Esophagus squamous epithelium (tissue), 5 donors: ENCODE measurements at regions not wholly inside any gene's neighbourhood (a gene's known extent, or its start where the extent isn't known, plus 50 kb on each side); places are given as distances from the start of the nearest gene placed in this dataset.

Experiments
- DNase-seq: peaks from one replicate; lab custom pipeline; 2025; lab: John Stamatoyannopoulos, UW
- H3K27ac ChIP-seq, 4 donors: fragments of 200-600 bp; sonication (generic); one replicate each; pipeline ENCODE4 v1.5.1; 2016 to 2019; ENCODE audit warnings: mild to moderate bottlenecking in 1 of 4
- H3K27me3 ChIP-seq, 4 donors: fragments of 200-600 bp; sonication (generic); 1 replicate in 3 of 4; 2 replicates in 1 of 4; pipeline versions ENCODE4 v1.5.1 to v1.6.0; 2017 to 2021; ENCODE audit warnings: antibody characterized with exemption in 1 of 4
- H3K36me3 ChIP-seq, 3 donors: fragments of 200-600 bp; sonication (generic); one replicate each; pipeline ENCODE4 v1.5.1; 2016 to 2019
- H3K4me1 ChIP-seq, 3 donors: fragments of 200-600 bp; sonication (generic); one replicate each; pipeline ENCODE4 v1.5.1; 2017 to 2019
- H3K4me3 ChIP-seq, 4 donors: fragments of 200-600 bp; sonication (generic); 1 replicate in 3 of 4; 2 replicates in 1 of 4; pipeline ENCODE4 v1.5.1; 2016 to 2019; ENCODE audit warnings: mild to moderate bottlenecking in 2 of 4, moderate library complexity in 1 of 4
- H3K9me3 ChIP-seq, 3 donors: fragments of 200-600 bp; sonication (generic); one replicate each; pipeline ENCODE4 v1.5.1; 2016 to 2019
- POLR2A ChIP-seq, 4 donors: fragments of 450-650 bp; IDR thresholded peaks; one replicate each; pipeline ENCODE4 v1.6.1; 2017; ENCODE audit warnings: antibody characterized with exemption in 4 of 4, mild to moderate bottlenecking in 4 of 4, moderate library complexity in 3 of 4
- WGBS, 2 donors: methylation state at CpG; one replicate each; pipeline ENCODE4 v1.1.5; 2018; 5-methylcytosine and 5-hydroxymethylcytosine counted together
- intact Hi-C: fragments of 100-400 bp; cut with DNase I; formaldehyde crosslinking; loops from one replicate; pipeline ENCODE4 v1.15.0; 2022
- TF ChIP-seq, protein P1 (sequence below), 6 experiments: fragments of 450-650 bp in 4 of 6; fragments of 200-600 bp in 2 of 6; sonication (generic) in 2 of 6; IDR thresholded peaks; one replicate each; pipeline ENCODE4 v1.5.1; 2016 to 2019; ENCODE audit warnings: antibody characterized with exemption in 6 of 6, mild to moderate bottlenecking in 4 of 6, moderate library complexity in 4 of 6
- donor health status: DM: yes; HTN: yes; CAD: no.

DNA sequence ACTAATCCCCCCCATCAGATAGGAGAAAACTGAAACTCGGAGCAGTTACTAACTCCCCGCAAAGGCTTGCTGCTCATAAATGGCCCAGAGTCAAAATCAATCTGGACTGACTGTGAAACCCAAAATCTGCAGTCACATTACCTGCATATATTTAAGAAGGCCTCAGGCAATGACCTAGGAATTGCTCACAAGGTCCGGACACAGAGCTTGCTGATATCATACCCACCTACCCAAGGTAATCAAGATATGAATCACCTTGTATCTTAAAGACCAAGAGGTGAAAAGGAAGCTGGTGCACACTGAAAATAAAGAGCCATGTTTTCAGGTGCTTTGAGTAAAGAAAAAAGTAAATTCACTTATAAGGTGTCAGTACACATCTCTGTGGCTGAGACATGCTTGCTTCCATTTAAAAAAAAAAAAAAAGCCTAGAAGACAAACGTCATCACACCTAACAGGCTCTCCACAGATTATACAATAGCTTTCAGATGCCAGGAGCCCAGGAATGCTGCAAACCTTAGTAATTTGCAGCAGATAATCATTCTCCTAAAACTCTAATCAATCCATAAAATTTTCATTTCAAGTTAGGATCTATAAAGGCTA, 195.4 kb downstream of the ZEB2 start:
- Histone ChIP-seq H3K4me1 (peaks cover 4 to 6% (median 5%) of the 10 kb centered on the region in 3 donors), H3K9me3 (no peaks in the 10 kb centered on the region), H3K4me3 (no peak overlapping the region), H3K27me3 (no peaks in the 10 kb centered on the region), H3K36me3 (no peaks in the 10 kb centered on the region), H3K27ac (no peak overlapping the region)
- intact Hi-C loops: no loop called here
- TF ChIP-seq, protein P1, sequence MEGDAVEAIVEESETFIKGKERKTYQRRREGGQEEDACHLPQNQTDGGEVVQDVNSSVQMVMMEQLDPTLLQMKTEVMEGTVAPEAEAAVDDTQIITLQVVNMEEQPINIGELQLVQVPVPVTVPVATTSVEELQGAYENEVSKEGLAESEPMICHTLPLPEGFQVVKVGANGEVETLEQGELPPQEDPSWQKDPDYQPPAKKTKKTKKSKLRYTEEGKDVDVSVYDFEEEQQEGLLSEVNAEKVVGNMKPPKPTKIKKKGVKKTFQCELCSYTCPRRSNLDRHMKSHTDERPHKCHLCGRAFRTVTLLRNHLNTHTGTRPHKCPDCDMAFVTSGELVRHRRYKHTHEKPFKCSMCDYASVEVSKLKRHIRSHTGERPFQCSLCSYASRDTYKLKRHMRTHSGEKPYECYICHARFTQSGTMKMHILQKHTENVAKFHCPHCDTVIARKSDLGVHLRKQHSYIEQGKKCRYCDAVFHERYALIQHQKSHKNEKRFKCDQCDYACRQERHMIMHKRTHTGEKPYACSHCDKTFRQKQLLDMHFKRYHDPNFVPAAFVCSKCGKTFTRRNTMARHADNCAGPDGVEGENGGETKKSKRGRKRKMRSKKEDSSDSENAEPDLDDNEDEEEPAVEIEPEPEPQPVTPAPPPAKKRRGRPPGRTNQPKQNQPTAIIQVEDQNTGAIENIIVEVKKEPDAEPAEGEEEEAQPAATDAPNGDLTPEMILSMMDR (IDR thresholded peaks at IDR 0.05): no peak
- TF ChIP-seq POLR2A (IDR thresholded peaks at IDR 0.05): no peak
- 64 to 73% methylated on average over 4 of the region's 4 CpGs for WGBS, 2 donors
- no peak for DNase-seq

DNA sequence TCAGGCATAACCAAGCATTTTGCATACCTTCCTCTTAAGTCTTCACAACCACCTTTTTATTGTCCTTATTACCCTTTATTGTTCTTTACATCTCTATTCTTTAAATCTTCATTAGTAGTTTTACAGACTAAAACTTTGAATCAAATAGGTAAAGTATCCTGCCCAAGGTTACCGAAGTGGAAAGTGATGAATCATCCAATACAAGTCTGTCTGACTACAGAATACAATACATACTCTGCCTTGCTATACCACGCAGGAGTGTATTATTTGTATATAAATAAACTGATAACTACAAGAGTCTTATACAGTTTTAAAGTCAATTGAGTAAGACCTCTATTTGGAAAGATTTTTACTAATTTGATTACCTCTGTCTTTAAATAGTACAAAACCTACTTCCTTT, 196.0 kb downstream of the ZEB2 start:
- intact Hi-C loops: no loop called here
- 36 to 65% methylated on average over 2 of the region's 2 CpGs for WGBS, 2 donors
- peaks cover 4 to 6% (median 5%) of the 10 kb centered on the region in 3 donors for H3K4me1 ChIP-seq

DNA sequence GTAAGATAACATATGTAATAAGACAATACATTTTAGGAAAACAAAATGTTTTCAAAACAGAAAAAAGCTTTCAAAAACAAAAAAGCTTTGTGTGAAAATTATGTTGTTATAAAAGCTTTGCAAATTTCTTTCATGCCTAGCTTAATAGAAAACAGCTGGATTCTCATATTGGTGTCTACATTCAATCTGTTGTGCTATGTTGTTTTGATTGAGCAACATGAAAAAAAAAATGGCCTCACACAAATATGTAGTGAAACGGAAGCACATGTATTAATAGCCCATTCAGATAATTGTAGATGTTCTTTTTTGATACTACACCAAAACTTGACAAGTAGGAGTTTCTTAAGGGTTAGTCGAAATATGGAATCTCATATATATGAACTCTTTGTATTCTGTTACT, 197.5 kb downstream of the ZEB2 start:
- intact Hi-C loops: no loop called here
- no peaks in the 10 kb centered on the region for H3K9me3 ChIP-seq
- H3K36me3 ChIP-seq: no peaks in the 10 kb centered on the region
- H3K27me3 ChIP-seq: no peaks in the 10 kb centered on the region
- no peak overlapping the region for H3K4me3 ChIP-seq
- no peak overlapping the region for H3K27ac ChIP-seq
- 81% methylated on average over 2 of the region's 2 CpGs for WGBS, 2 donors
- no peak for TF ChIP-seq POLR2A (IDR thresholded peaks at IDR 0.05)
- DNase-seq: no peak
- peaks cover 4 to 6% (median 5%) of the 10 kb centered on the region in 3 donors for H3K4me1 ChIP-seq

More for the DNA sequence above, 196.0 kb downstream of the ZEB2 start:
- TF ChIP-seq, protein P1 (IDR thresholded peaks at IDR 0.05): no peak
- TF ChIP-seq POLR2A (IDR thresholded peaks at IDR 0.05): no peak
- H3K36me3 ChIP-seq: no peaks in the 10 kb centered on the region
- H3K27ac ChIP-seq: no peak overlapping the region
- no peak overlapping the region for H3K4me3 ChIP-seq
- no peaks in the 10 kb centered on the region for H3K9me3 ChIP-seq
- H3K27me3 ChIP-seq: no peaks in the 10 kb centered on the region
- DNase-seq: no peak

DNA sequence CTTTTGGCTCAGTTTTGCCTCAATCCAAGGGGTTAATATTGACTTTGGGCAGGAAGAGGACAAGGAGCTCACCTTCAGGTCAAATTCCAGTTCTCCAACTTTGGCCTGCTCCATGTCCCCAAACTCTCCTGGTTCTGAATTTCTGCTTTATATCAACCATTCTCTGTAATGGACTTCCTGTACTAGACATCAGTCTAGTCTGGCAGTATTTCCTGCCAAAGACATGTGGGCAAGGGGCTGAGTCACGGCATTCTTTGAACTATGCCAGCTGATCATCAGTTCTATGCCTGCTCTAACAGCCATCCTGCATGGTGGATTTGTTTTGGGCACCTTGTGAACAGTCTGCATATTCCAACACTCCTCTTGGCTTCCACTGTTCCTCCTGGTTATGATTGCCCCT, 199.4 kb downstream of the ZEB2 start:
- TF ChIP-seq, protein P1 (IDR thresholded peaks at IDR 0.05): no peak
- TF ChIP-seq POLR2A (IDR thresholded peaks at IDR 0.05): no peak
- H3K36me3 ChIP-seq: no peaks in the 10 kb centered on the region
- H3K27me3 ChIP-seq: no peaks in the 10 kb centered on the region
- peaks cover 4 to 6% (median 5%) of the 10 kb centered on the region in 3 donors for H3K4me1 ChIP-seq
- H3K27ac ChIP-seq: no peak overlapping the region
- no peak for DNase-seq
- H3K4me3 ChIP-seq: no peak overlapping the region
- 9 to 38% methylated on average over 1 of the region's 1 CpG for WGBS, 2 donors
- no peaks in the 10 kb centered on the region for H3K9me3 ChIP-seq
- intact Hi-C loops: no loop called here

DNA sequence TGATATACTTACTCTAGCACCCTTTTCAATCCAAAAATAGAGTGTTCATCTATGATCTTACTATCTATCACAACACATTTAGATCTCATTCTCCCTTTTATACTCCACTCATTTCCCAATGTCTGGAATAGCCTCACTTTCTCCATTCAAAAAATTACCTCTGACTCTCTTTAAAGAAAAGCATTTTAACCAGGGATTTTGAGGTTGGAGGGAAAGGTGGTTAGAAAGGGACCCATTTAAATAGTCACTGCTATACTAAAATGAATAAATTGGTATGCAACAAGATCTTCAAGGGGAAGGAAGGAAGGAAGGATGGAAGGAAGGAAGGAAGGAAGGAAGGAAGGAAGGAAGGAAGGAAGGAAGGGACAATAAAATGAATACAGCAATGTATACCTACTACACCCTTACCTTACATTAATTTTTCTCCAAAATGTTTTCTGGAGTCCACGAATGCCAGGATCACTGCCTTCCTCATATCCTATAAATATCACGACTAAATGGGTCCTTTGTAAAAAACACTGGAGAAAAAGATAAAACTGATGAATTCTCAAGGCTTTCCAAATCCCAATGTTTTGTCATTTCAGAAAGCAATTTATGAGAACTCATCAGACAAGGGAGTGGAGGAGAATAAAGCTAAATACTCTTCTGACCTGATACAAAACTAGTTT, 202.7 kb downstream of the ZEB2 start:
- DNase-seq: no peak
- Histone ChIP-seq H3K4me1 (peaks cover 0 to 6% (median 5%) of the 10 kb centered on the region in 3 donors), H3K9me3 (peaks cover 0 to 9% (median 4%) of the 10 kb centered on the region in 3 donors), H3K27ac (no peak overlapping the region), H3K4me3 (no peak overlapping the region), H3K27me3 (no peaks in the 10 kb centered on the region), H3K36me3 (no peaks in the 10 kb centered on the region)
- TF ChIP-seq, protein P1 (IDR thresholded peaks at IDR 0.05): no peak
- no peak for TF ChIP-seq POLR2A (IDR thresholded peaks at IDR 0.05)
- WGBS, 2 donors: 88 to 92% methylated on average over 2 of the region's 2 CpGs
- intact Hi-C loops: no loop called here
